Activated naive CD8-positive, alpha-beta T cell (primary cell): ENCODE measurements at regions not wholly inside any gene's neighbourhood (a gene's known extent, or its start where the extent isn't known, plus 50 kb on each side); places are given as distances from the start of the nearest gene placed in this dataset.

Experiments
- H3K27ac Mint-ChIP-seq: one replicate; pipeline ENCODE4 v1.8.0; 2021; ENCODE audit warnings: mixed read lengths
- H3K27me3 Mint-ChIP-seq: one replicate; pipeline ENCODE4 v1.8.0; 2021; ENCODE audit warnings: mixed read lengths
- H3K36me3 Mint-ChIP-seq: one replicate; pipeline ENCODE4 v1.8.0; 2021; ENCODE audit warnings: mixed read lengths
- H3K4me1 Mint-ChIP-seq: one replicate; pipeline ENCODE4 v1.8.0; 2021; ENCODE audit warnings: low read depth, mixed read lengths
- H3K4me3 Mint-ChIP-seq: one replicate; pipeline ENCODE4 v1.8.0; 2021; ENCODE audit warnings: mild to moderate bottlenecking, mixed read lengths
- H3K9me3 Mint-ChIP-seq: one replicate; pipeline ENCODE4 v1.8.0; 2021; ENCODE audit warnings: low read depth, mixed read lengths

DNA sequence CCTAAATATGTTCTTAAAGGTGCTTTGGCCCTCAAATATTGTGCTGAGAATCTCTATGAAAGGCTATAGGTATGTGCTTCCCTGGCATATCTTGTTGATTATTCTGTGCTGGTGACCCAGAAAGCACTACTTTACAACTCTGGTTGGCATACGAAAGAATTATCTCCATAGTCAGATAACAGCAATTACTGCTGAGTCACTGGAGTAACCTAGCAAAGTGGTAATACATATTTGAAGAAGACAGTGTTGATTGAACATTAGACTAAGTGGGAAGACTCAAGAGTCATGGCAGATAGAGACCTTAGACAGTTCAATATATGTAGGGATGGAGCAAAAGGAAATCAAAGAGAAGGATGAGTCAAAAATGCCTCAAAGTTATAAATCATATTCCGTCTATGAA lies 1978.5 kb upstream of the LRRTM1 start:
- Mint-ChIP-seq H3K27me3 (no peaks in the 10 kb centered on the region), H3K4me1 (no peaks in the 10 kb centered on the region), H3K4me3 (no peak overlapping the region), H3K9me3 (no peaks in the 10 kb centered on the region), H3K27ac (no peak overlapping the region), H3K36me3 (no peaks in the 10 kb centered on the region)

DNA sequence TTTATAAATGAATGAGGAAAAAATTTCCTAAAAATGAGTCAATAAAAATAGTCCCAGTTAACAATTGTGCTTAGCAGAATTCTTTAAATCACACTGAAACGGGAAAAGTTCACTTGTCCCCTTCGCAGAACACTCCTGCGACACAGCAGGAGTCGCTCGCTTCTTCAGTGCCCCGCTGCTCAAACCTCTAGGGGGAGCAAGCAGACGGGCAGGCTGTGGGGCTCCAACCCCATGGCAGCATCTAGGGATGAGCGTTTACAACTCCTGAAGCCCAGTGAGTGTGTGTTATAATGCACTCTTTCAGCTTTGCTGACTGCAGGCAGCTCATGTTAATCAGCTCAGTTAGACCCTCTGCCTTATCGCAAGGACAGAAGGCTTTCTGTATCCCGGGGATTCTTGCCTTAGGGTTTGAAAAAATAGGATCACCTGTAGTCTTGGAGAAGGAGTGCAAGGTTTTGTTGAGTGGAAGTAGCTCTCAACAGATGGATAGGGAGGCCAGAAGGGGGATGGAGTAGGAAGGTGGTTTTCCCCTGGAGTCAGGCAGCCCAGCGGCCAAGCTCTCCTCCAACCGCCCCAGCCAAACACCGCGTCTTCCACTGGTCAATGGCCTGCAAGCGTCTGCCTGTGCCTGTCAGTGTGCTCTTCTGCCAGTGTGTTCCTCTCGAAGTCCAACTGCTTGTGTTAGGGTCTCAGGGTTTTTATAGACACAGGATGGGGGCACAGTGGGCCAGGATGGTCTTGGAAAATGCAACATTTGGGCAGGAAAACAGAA lies 1977.7 kb upstream of the LRRTM1 start:
- Mint-ChIP-seq H3K4me1 (no peaks in the 10 kb centered on the region), H3K36me3 (no peaks in the 10 kb centered on the region), H3K27me3 (no peaks in the 10 kb centered on the region), H3K27ac (no peak overlapping the region), H3K4me3 (no peak overlapping the region), H3K9me3 (no peaks in the 10 kb centered on the region)

DNA sequence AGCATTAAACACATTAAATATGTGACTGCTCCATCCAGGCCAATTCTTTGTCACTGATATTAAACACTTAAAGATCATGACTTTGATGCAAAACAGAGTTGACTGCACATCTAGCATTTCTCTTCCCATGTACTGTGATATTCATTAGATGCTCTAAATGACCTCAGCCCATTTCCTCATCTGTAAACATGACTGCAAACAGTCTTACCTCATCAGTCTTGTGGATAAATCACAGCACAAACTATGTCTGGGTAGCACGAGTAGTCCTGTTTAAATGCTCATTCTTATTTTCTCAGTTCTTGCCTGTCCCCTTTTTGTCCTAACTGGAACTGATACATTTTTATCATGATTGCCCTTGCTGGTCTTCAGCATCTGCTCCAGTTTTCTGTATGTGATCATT lies 1974.8 kb upstream of the LRRTM1 start:
- H3K4me3 Mint-ChIP-seq: no peak overlapping the region
- no peaks in the 10 kb centered on the region for H3K36me3 Mint-ChIP-seq
- H3K27ac Mint-ChIP-seq: no peak overlapping the region
- no peaks in the 10 kb centered on the region for H3K27me3 Mint-ChIP-seq
- H3K9me3 Mint-ChIP-seq: peaks cover 11% of the 10 kb centered on the region
- no peaks in the 10 kb centered on the region for H3K4me1 Mint-ChIP-seq

DNA sequence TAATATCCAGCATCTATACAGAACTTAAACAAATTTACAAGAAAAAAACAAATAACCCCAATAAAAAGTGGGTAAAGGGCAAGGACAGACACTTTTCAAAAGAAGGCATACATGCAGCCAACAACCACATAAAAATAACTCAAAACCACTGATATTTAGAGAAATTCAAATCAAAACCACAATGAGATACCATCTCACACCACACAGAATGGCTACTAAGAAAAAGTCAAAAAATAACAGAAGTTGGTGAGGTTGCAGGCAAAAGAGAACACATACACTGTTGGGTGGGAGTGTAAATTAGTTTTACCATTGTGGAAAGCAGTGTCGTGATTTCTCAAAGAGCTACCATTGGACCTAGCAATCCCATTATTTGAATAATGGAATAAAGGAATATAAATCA lies 1973.9 kb upstream of the LRRTM1 start:
- H3K4me1 Mint-ChIP-seq: no peaks in the 10 kb centered on the region
- no peaks in the 10 kb centered on the region for H3K36me3 Mint-ChIP-seq
- H3K27ac Mint-ChIP-seq: no peak overlapping the region
- H3K27me3 Mint-ChIP-seq: no peaks in the 10 kb centered on the region
- H3K4me3 Mint-ChIP-seq: no peak overlapping the region
- peaks cover 15% of the 10 kb centered on the region for H3K9me3 Mint-ChIP-seq

DNA sequence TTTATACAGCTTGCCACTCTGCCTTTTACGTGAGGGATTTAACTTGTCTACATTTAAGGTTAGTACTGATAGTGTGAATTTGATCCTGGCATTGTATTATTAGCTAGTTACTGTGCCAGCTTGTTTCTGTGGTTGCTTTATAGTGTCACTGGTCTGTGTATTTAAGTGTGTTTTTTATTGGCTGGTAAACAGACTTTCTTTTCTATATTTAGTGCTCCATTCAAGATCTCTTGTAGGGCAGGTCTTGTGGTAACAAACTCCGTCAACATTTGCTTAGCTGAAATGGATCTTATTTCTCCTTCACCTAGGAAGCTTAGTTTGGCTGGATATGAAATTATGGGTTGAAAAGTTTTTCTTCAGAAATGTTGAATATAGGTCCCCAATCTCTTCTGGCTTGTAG lies 1971.0 kb upstream of the LRRTM1 start:
- H3K4me3 Mint-ChIP-seq: no peak overlapping the region
- no peaks in the 10 kb centered on the region for H3K36me3 Mint-ChIP-seq

DNA sequence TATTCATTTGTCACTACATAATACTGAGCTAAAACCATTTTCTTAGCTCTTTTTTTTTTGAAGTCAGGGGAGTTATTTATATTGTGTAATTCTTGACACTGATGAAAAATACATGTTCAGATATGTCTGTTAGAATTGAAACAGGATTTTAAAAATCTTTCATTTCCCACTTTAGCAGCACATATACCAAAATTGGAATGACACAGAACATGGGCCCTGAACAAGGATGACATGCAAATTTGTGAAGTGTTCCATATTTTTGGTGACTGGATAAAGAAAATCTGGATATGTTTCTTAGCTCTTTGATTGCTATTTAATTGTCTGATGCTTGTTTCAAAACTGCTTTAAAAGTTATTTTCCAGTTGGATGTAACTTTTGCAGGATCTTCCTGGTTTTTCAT lies 1963.9 kb upstream of the LRRTM1 start:
- Mint-ChIP-seq H3K27me3 (no peaks in the 10 kb centered on the region), H3K36me3 (no peaks in the 10 kb centered on the region), H3K4me3 (no peak overlapping the region), H3K9me3 (peaks cover 17% of the 10 kb centered on the region), H3K27ac (no peak overlapping the region), H3K4me1 (no peaks in the 10 kb centered on the region)

More for the DNA sequence above, 1971.0 kb upstream of the LRRTM1 start:
- Mint-ChIP-seq H3K4me1 (no peaks in the 10 kb centered on the region), H3K27me3 (no peaks in the 10 kb centered on the region), H3K9me3 (peaks cover 19% of the 10 kb centered on the region), H3K27ac (no peak overlapping the region)

DNA sequence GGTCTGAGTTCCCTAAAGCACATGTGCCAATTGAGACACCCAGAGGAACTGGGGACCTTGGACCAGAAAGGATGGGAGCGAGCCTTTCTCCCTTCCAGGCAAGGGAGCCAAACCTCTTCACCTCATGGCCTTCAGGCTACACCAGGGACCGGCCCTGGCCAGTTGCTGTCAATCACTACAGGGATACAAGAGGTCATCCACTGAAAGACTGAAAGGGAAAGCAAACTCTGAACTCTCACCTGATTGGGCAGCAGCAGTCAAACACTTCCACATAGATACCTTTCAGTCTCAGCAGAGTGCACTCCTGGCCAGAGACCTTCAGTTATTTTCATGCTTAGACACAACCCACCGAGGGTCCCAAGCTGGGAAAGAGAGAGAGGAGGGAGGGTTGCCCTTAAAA lies 1956.0 kb upstream of the LRRTM1 start:
- Mint-ChIP-seq H3K9me3 (peaks cover 4% of the 10 kb centered on the region), H3K4me3 (no peak overlapping the region), H3K27me3 (no peaks in the 10 kb centered on the region), H3K36me3 (no peaks in the 10 kb centered on the region), H3K4me1 (no peaks in the 10 kb centered on the region), H3K27ac (no peak overlapping the region)

DNA sequence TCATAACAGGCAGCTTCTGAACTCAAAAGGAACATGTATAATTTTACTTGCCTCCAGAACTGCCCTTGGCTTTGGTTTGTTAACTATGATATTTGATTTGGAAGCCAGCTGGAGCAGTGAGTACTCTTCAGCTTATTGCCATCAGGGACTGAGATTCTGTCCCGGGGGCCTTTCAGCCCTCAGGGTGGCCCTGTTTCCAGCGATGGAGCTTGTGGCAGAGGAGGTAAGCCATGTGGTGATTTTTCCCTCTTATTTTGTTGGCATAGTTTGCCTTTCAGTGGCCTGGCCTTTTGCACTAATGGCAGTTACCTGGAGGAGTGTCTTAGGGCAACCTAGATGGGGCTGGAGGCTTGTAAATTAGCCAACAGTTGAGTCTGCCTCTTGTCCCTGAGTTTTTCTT lies 1955.0 kb upstream of the LRRTM1 start:
- H3K36me3 Mint-ChIP-seq: no peaks in the 10 kb centered on the region
- H3K9me3 Mint-ChIP-seq: peaks cover under 1% of the 10 kb centered on the region
- no peaks in the 10 kb centered on the region for H3K27me3 Mint-ChIP-seq
- H3K4me1 Mint-ChIP-seq: no peaks in the 10 kb centered on the region
- no peak overlapping the region for H3K4me3 Mint-ChIP-seq
- H3K27ac Mint-ChIP-seq: no peak overlapping the region

DNA sequence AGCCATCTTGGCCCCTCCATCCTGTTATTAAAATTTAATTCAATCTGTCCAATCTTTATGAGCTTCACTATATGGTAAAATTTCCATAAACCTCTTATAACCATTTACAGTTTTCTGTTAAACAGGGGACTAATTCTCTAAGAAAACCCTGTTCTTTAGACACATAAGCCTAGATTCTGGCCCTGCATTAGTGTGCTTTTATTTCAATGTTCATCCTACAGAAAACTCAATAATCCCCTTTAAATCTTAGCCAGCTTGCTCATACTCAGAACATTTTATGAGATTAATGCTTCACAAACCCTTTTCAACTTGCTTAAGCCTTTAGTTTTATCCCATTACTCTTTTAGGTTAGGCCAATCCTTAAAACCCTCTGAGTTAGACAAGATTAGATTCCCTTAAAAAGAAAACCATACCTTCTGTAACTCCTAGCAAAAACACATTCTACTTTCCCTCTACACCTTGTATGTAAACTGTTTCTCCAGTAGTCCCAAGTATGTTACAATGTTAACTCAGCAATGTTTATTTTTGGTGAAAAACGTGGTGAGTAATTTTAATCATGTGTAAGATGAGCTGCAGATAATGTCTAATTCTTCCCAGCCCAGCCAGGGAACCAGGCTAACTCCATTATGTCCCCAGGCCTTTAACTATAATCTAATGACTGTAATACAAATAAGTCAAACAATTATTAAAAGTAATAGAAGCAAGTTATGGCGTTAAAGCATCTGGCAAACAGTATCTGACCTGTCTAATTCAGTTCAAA lies 1953.4 kb upstream of the LRRTM1 start:
- H3K4me3 Mint-ChIP-seq: no peak overlapping the region
- H3K9me3 Mint-ChIP-seq: peaks cover 12% of the 10 kb centered on the region
- no peaks in the 10 kb centered on the region for H3K36me3 Mint-ChIP-seq
- no peaks in the 10 kb centered on the region for H3K27me3 Mint-ChIP-seq
- H3K27ac Mint-ChIP-seq: no peak overlapping the region
- no peaks in the 10 kb centered on the region for H3K4me1 Mint-ChIP-seq

DNA sequence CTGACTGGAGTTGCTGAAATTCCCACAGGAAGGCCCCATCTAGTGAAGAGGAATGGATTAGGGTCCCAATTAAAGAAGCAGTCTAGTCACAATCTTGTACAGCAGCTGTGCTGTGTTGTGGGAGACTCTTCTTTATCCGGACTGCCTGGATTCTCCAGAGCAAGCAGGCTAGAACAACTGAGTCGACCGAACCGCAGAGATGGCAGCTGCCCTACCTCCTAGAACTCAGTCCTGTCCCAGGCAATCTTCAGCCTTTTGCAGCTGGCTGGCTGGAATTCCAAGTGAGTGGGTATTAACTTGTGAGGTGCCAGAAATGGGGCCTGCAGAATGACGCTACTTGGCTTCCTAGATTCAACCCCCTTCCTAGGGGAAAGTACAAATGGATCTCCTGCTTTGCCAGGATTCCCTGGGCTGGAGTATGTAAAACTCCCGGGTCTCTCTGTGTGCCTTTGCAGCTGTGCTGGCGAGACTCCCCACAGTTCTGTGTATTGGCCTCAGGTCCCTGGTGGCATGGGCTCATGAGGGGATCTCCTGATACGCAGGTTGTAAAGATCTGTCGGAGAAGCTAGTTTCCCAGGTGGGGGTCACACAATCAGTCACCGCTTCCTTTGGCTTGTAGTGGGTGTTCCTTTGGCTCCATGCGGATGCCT lies 1952.6 kb upstream of the LRRTM1 start:
- no peaks in the 10 kb centered on the region for H3K27me3 Mint-ChIP-seq

DNA sequence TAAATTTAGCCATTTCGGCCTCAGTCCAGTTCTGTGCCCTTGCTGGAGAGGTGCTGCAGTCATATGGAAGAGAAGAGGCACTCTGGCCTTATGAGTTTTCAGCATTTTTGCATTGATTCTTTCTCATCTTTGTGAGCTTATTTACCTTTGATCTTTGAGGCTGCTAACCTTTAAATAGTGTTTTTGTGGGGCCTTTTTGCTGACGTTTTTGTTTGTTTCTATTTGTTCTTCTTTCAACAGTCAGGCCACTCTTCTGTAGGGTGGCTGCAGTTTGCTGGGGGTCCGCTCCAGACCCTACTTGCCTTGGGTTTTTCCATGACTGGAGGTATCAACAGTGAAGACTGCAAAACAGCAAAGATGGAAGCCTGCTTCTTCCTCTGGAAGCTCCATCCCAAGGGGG lies 1951.7 kb upstream of the LRRTM1 start:
- no peaks in the 10 kb centered on the region for H3K36me3 Mint-ChIP-seq
- peaks cover 15% of the 10 kb centered on the region for H3K9me3 Mint-ChIP-seq
- H3K4me3 Mint-ChIP-seq: no peak overlapping the region
- no peak overlapping the region for H3K27ac Mint-ChIP-seq
- no peaks in the 10 kb centered on the region for H3K27me3 Mint-ChIP-seq
- no peaks in the 10 kb centered on the region for H3K4me1 Mint-ChIP-seq

More for the DNA sequence above, 1952.6 kb upstream of the LRRTM1 start:
- Mint-ChIP-seq H3K4me1 (no peaks in the 10 kb centered on the region), H3K9me3 (peaks cover 15% of the 10 kb centered on the region), H3K4me3 (no peak overlapping the region), H3K36me3 (no peaks in the 10 kb centered on the region), H3K27ac (no peak overlapping the region)

DNA sequence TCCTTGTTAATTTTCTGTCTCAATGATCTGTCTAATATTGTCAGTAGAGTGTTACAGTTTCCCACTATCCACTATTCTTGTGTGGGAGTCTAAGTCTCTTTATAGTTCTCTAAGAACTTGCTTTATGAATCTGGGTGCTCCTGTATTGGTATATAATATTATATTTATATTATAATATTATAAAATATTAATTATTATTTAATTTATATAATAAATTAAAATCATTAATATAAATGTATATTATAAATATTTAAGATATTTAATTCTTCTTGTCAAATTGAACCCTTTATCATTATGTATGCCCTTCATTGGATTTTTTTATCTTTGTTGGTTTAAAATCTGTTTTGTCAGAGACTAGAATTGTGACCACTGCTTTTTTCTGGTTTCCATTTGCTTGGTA lies 1950.2 kb upstream of the LRRTM1 start:
- no peaks in the 10 kb centered on the region for H3K36me3 Mint-ChIP-seq
- no peaks in the 10 kb centered on the region for H3K27me3 Mint-ChIP-seq
- H3K4me1 Mint-ChIP-seq: no peaks in the 10 kb centered on the region
- H3K9me3 Mint-ChIP-seq: peaks cover 17% of the 10 kb centered on the region
- no peak overlapping the region for H3K4me3 Mint-ChIP-seq
- no peak overlapping the region for H3K27ac Mint-ChIP-seq

DNA sequence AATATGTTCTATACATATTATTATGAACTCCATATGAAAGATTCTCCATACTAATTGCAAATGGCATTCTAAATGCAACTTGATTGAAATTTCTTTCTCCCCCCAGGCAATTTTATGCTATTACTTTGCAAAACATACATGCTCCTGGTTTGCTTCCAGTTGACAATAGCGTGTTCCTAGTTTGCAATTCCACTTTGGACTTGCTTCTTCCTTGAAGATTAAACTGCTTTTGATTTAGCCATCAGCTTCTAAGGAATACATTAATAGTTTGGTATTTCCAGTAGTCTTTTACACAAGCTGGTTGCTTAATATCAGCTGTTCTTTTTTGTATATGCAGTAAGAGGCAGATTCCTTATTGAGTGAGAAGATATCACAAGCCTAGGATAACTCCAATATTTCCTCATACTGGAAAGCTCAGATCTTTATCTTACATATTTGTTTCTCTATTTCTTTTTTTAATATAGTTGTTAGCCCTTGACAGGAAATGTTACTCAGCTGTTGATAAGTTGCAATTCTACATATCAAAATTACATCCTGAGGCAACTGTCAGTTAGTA lies 1941.7 kb upstream of the LRRTM1 start:
- no peak overlapping the region for H3K27ac Mint-ChIP-seq

DNA sequence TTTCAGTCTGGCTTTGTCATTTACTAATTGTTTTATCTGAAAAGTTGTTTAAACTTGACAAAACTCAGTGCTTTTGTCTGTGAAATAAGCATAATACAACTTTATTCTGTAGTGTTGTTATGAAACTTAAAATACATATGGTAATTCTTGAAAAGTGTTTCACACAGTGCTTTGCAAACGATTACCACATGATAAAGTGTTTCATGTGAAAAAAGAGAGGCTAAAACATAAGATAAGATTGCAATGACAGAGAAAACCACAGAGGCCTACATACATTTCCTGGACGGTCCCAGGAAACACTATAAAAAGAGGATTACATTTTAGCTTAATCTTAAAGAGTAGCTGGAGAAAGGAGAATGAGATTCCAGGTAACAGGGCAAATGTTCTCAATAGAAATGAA lies 1934.6 kb upstream of the LRRTM1 start:
- Mint-ChIP-seq H3K27me3 (no peaks in the 10 kb centered on the region), H3K4me1 (no peaks in the 10 kb centered on the region), H3K9me3 (peaks cover 11% of the 10 kb centered on the region), H3K36me3 (no peaks in the 10 kb centered on the region), H3K4me3 (no peak overlapping the region), H3K27ac (no peak overlapping the region)

More for the DNA sequence above, 1941.7 kb upstream of the LRRTM1 start:
- Mint-ChIP-seq H3K9me3 (peaks cover 19% of the 10 kb centered on the region), H3K27me3 (no peaks in the 10 kb centered on the region), H3K4me1 (no peaks in the 10 kb centered on the region), H3K36me3 (no peaks in the 10 kb centered on the region), H3K4me3 (no peak overlapping the region)
